ENCODE measurements at regions not wholly inside any gene's neighbourhood (a gene's known extent, or its start where the extent isn't known, plus 50 kb on each side); places are given as distances from the start of the nearest gene placed in this dataset.

GRCh38 chr2:82507657-82508056 lies 1951.4 kb downstream of the SUCLG1 start:
- TF ChIP-seq CTCF (IDR thresholded peaks at IDR 0.05) = no peak

GRCh38 chr2:82501217-82501616 lies 1957.9 kb downstream of the SUCLG1 start:
- no peak for TF ChIP-seq CTCF (IDR thresholded peaks at IDR 0.05)

- no peak for TF ChIP-seq CTCF (IDR thresholded peaks at IDR 0.05)
These were observed 1960.2 kb downstream of the SUCLG1 start for GRCh38 chr2:82498777-82499443.

- TF ChIP-seq CTCF (IDR thresholded peaks at IDR 0.05) = no peak
These were observed 1964.3 kb downstream of the SUCLG1 start for GRCh38 chr2:82494739-82495138.

GRCh38 chr2:82491591-82491990 lies 1967.5 kb downstream of the SUCLG1 start:
- no peak for TF ChIP-seq CTCF (IDR thresholded peaks at IDR 0.05)

- TF ChIP-seq CTCF (IDR thresholded peaks at IDR 0.05) = no peak
These were observed 1971.7 kb downstream of the SUCLG1 start for GRCh38 chr2:82487354-82487753.

- no peak for TF ChIP-seq CTCF (IDR thresholded peaks at IDR 0.05)
These were observed 1973.4 kb downstream of the SUCLG1 start for GRCh38 chr2:82485701-82486100.

GRCh38 chr2:82481207-82481606 lies 1977.9 kb downstream of the SUCLG1 start:
- no peak for TF ChIP-seq CTCF (IDR thresholded peaks at IDR 0.05)
